Aorta (tissue), 5 donors: ENCODE measurements at regions not wholly inside any gene's neighbourhood (a gene's known extent, or its start where the extent isn't known, plus 50 kb on each side); places are given as distances from the start of the nearest gene placed in this dataset.

Experiments used
- ATAC-seq: fragments of 200-7000 bp; cut with Tn5 transposase; one replicate; pipeline ENCODE4 v1.9.1; 2022; ENCODE audit warnings: moderate library complexity; ENCODE audit not compliant: low FRiP score
- DNase-seq, 2 donors: peaks; one replicate each; pipeline ENCODE4 v3.0.0-alpha.2; 2020
- H3K27ac ChIP-seq, 2 donors: one replicate each; pipeline ENCODE4 v1.5.1; 2013; ENCODE audit warnings: low read length in 2 of 2, mild to moderate bottlenecking in 2 of 2, moderate library complexity in 2 of 2, control low read depth in 1 of 2, inconsistent platforms in 1 of 2, low read depth in 1 of 2
- H3K27me3 ChIP-seq, 2 donors: one replicate each; pipeline ENCODE4 v1.6.1; 2013; ENCODE audit warnings: control low read depth in 1 of 2, low read length in 1 of 2, mild to moderate bottlenecking in 1 of 2, moderate library complexity in 1 of 2; ENCODE audit not compliant: insufficient read depth in 2 of 2, control insufficient read depth in 1 of 2
- H3K36me3 ChIP-seq, 2 donors: one replicate each; pipeline ENCODE4 v1.6.1; 2013; ENCODE audit warnings: control low read depth in 1 of 2, low read length in 1 of 2, mild to moderate bottlenecking in 1 of 2; ENCODE audit not compliant: insufficient read depth in 2 of 2, control insufficient read depth in 1 of 2
- H3K4me1 ChIP-seq, 2 donors: one replicate each; pipeline ENCODE4 v1.6.1; 2013; ENCODE audit warnings: low read length in 2 of 2, control low read depth in 1 of 2, mild to moderate bottlenecking in 1 of 2, moderate library complexity in 1 of 2; ENCODE audit not compliant: insufficient read depth in 2 of 2, control insufficient read depth in 1 of 2
- H3K4me3 ChIP-seq, 2 donors: one replicate each; pipeline ENCODE4 v1.5.1; 2013; ENCODE audit warnings: low read length in 2 of 2, control low read depth in 1 of 2, mild to moderate bottlenecking in 1 of 2
- H3K9me3 ChIP-seq: one replicate; pipeline ENCODE4 v1.6.1; 2013; ENCODE audit warnings: mild to moderate bottlenecking, low read length; ENCODE audit not compliant: control insufficient read depth
- WGBS, 2 donors: extraction: QIAGEN DNeasy Blood & Tissue Kit; methylation state at CpG; one replicate each; pipeline ENCODE4 v1.1.7; 2013; 5-methylcytosine and 5-hydroxymethylcytosine counted together
- intact Hi-C, 2 donors: fragments of 100-400 bp; cut with DNase I; formaldehyde crosslinking; loops; one replicate each; pipeline versions ENCODE4 v1.14.2 to v1.15.0; 2022
- donor health status: healthy with polysubstance abuse.
- donor health status: Bipolar disorder and iron deficiency.
- donor health status: DM: no; HTN: no; CAD: no.
- donor health status: DM: no; HTN: no; CAD: no.
- donor health status: DM: yes; HTN: yes; CAD: no.

DNA sequence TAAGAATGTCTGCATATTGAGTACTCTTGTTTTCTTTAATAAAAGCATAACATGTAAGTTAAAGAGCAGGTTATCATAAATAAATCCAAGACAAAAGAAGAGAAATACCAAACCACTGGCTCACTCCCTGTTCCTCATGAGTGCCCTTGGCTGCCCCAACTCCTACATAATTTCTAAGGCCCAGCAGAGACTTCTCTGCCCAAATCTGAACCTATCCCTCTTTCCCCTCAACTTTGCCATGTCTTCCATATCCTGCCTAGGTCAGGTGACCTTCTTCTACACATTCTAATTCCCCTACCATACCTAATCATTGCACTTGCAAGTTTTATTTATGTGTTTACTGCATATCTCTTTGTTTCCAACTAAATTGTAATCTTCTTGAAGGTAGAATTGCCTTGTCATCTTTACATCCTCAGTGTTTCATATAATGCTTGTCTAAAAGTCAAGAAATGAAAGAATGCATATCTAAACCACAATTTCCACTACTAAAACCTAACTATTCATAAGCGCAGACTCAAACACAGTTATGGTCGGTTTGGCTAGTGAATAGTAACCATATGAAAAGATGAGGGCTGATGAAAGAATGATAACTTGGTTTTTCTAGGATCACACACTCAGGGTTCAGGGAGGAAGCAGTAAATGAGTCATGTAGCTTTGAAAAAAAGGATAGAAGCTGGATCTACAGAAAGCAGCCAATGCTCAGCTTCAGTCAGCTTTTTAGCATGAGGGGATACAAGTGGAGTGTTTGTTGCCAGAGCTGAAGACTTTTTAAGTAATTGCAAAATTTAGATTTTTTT is 53.3 kb upstream of the EYA4 start:
- Histone ChIP-seq H3K9me3 (no peaks in the 10 kb centered on the region), H3K36me3 (no peaks in the 10 kb centered on the region), H3K27ac (no peak overlapping the region), H3K4me3 (no peak overlapping the region), H3K27me3 (no peaks in the 10 kb centered on the region), H3K4me1 (no peaks in the 10 kb centered on the region)
- DNase-seq (no peak), ATAC-seq (no peak)
- intact Hi-C loops = loop anchor here in 1 of 2 donors (5.0 kb wide), 1 partner anchor 324 kb away; no protein-coding TSS in a partner anchor
- WGBS, 2 donors = 85 to 86% methylated on average over 2 of the region's 2 CpGs

- Histone ChIP-seq H3K4me1 (no peaks in the 10 kb centered on the region), H3K27ac (no peak overlapping the region), H3K27me3 (no peaks in the 10 kb centered on the region), H3K9me3 (no peaks in the 10 kb centered on the region), H3K36me3 (no peaks in the 10 kb centered on the region), H3K4me3 (no peak overlapping the region)
- ATAC-seq (no peak), DNase-seq (no peak)
- intact Hi-C loops = no loop called here
- 59% methylated on average over 3 of the region's 3 CpGs for WGBS, 2 donors
Observed at GRCh38 chr6:133190912-133191311, 50.2 kb upstream of the EYA4 start.

DNA sequence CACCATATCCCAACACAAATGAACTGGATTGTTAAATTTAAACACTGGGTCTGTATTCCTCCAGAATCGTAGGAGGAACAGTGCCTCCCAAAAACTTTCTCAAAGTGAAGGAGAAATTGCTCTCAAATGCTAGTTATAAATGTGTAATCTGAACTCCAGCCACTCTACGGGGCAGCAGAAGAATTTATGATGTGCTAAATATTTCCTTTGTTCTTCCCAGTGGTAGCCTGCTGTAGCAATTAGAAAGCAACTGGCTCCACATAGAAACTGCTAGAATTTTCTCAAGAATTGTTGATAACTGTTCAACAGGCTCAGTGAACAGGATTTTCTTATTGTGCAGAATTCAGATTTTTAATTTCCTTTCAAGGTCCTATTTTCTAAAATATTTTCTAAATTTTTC is 49.8 kb upstream of the EYA4 start:
- WGBS, 2 donors = 16 to 18% methylated on average over 2 of the region's 2 CpGs
- H3K9me3 ChIP-seq = no peaks in the 10 kb centered on the region
- no peak overlapping the region for H3K4me3 ChIP-seq
- no peaks in the 10 kb centered on the region for H3K4me1 ChIP-seq
- intact Hi-C loops = no loop called here
- DNase-seq (no peak), ATAC-seq (no peak)
- H3K36me3 ChIP-seq = no peaks in the 10 kb centered on the region
- no peaks in the 10 kb centered on the region for H3K27me3 ChIP-seq
- H3K27ac ChIP-seq = no peak overlapping the region
